ENCODE measurements at regions not wholly inside any gene's neighbourhood (a gene's known extent, or its start where the extent isn't known, plus 50 kb on each side); places are given as distances from the start of the nearest gene placed in this dataset.
A peak's percentile ranks its signal among the peaks of the same experiment; 100 is the strongest.
"Not testable (repeated sequence)": the region's sequence is repeated elsewhere in the genome, so short reads cannot be mapped to it uniquely, and the experiment has no call there.

DNA sequence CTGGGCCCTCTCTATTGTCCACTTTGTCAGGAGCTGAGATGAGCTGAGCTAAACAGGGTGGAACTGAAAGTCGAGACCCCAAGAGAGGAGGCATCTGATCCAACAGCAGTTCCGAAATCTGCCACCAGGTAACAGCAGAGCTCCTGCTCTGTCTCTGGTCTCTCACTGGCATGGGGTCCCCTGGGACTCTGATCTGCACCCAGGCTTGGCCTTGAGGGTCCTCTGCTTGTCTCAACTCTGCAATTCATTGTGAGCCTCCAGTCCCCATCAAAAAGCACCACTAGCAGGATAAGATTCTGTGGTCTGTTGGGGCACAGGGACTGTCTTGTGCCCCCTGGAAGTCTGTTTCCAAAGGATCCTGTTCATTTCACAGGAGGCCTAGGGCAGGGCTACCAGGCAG is 62.5 kb upstream of the TOP1 start:
- Mint-ChIP-seq H3K4me3 (no peak overlapping the region), H3K27me3 (peaks cover 27% of the 10 kb centered on the region), H3K27ac (no peak overlapping the region), H3K9me3 (peaks cover 0 to 2% (median 0%) of the 10 kb centered on the region in 7 donors), H3K4me1 (peaks cover 7 to 25% (median 14%) of the 10 kb centered on the region in 4 donors), H3K36me3 (no peaks in the 10 kb centered on the region)
- DNase-seq (no peak), ATAC-seq (ENCODE audit: low read depth in 2 of 2) (no peak)
- Histone ChIP-seq H3K27me3 (ENCODE audit: control insufficient read depth, insufficient read depth, low read length) (no peaks in the 10 kb centered on the region), H3K9me3 (ENCODE audit: control insufficient read depth in 2 of 2, low read length in 2 of 2) (no peaks in the 10 kb centered on the region), H3K36me3 (ENCODE audit: control insufficient read depth, insufficient read depth, low read length) (no peaks in the 10 kb centered on the region), H3K4me3 (ENCODE audit: low read depth, low read length) (no peak overlapping the region), H3K4me1 (ENCODE audit: control insufficient read depth, insufficient read depth, low read length, poor library complexity, severe bottlenecking) (peaks cover 8% of the 10 kb centered on the region), H3K27ac (ENCODE audit: insufficient read depth, low read length, poor library complexity, severe bottlenecking) (no peak overlapping the region)

DNA sequence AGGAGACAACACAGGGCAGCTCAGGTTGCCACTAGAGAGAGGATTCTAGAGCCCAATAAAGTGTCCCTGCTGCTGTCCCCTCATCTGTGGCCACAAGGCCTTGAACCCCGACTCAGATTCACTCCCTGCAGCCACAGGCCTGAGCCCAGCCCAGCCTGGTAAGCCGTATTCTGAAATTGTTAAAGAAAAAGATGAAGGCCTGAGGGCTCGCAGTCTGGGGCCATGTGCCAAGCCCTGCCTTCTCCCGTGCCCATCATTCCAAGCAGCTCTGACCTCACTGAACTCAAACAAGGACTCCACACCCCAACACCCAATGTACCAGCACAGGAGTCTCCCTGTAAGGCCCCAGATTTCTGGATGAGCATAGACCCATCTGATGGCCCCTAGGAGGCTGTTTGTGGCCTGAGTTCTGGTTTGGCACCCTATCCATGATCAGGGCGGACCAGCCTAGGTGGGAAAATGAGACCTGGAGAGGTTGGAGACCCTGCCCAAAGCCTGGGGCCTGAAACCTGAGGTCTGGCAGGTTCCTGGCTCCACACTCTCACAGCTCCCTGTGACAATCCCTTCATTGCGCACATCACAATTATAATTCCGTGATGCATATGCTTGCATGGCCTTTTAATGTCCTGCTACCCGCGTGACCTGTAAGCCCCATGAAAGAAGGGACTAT is 62.0 kb upstream of the TOP1 start:
- DNase-seq (no peak), ATAC-seq (ENCODE audit: low read depth in 2 of 2) (no peak)
- Histone ChIP-seq H3K36me3 (ENCODE audit: control insufficient read depth, insufficient read depth, low read length) (no peaks in the 10 kb centered on the region), H3K9me3 (ENCODE audit: control insufficient read depth in 2 of 2, low read length in 2 of 2) (no peaks in the 10 kb centered on the region), H3K4me1 (ENCODE audit: control insufficient read depth, insufficient read depth, low read length, poor library complexity, severe bottlenecking) (peaks cover 8% of the 10 kb centered on the region), H3K4me3 (ENCODE audit: low read depth, low read length) (no peak overlapping the region), H3K27me3 (ENCODE audit: control insufficient read depth, insufficient read depth, low read length) (no peaks in the 10 kb centered on the region), H3K27ac (ENCODE audit: insufficient read depth, low read length, poor library complexity, severe bottlenecking) (no peak overlapping the region)
- H3K36me3 Mint-ChIP-seq, result no peaks in the 10 kb centered on the region
- H3K9me3 Mint-ChIP-seq, result peaks cover 0 to 2% (median 0%) of the 10 kb centered on the region in 7 donors
- H3K27me3 Mint-ChIP-seq, result peaks cover 30% of the 10 kb centered on the region
- H3K4me3 Mint-ChIP-seq, result no peak overlapping the region
- H3K4me1 Mint-ChIP-seq, result peaks cover 7 to 23% (median 12%) of the 10 kb centered on the region in 4 donors
- H3K27ac Mint-ChIP-seq, result peak overlapping the region in 1 of 3 donors; percentile 11

DNA sequence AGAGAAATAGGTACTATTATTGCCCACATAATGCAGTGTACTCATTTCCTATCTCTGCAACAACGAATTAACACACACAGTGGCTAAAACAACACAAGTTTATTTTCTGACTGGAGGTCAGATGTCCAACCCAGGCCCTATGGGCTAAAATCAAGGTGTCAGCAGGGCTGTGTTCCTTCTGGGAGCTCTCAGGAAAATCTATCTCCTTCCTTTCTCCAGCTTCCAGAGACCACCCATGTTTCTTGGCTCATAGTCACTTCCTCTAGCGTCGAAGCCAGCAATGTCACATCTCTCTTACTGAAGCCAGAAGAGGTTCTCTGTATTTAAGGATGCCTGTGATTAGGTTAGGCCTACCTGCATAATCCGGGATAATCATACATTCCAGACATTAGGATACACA is 60.9 kb upstream of the TOP1 start:
- Histone ChIP-seq H3K27me3 (ENCODE audit: control insufficient read depth, insufficient read depth, low read length) (no peaks in the 10 kb centered on the region), H3K9me3 (ENCODE audit: control insufficient read depth in 2 of 2, low read length in 2 of 2) (no peaks in the 10 kb centered on the region), H3K27ac (ENCODE audit: insufficient read depth, low read length, poor library complexity, severe bottlenecking) (no peak overlapping the region), H3K36me3 (ENCODE audit: control insufficient read depth, insufficient read depth, low read length) (no peaks in the 10 kb centered on the region), H3K4me1 (ENCODE audit: control insufficient read depth, insufficient read depth, low read length, poor library complexity, severe bottlenecking) (peaks cover 7% of the 10 kb centered on the region), H3K4me3 (ENCODE audit: low read depth, low read length) (no peak overlapping the region)
- peaks cover 0 to 2% (median 0%) of the 10 kb centered on the region in 7 donors for H3K9me3 Mint-ChIP-seq
- DNase-seq, result no peak
- no peaks in the 10 kb centered on the region for H3K36me3 Mint-ChIP-seq
- no peak overlapping the region for H3K27ac Mint-ChIP-seq
- H3K4me3 Mint-ChIP-seq, result peak overlapping the region in 1 of 4 donors; percentile 58
- H3K4me1 Mint-ChIP-seq, result peaks cover 2 to 17% (median 11%) of the 10 kb centered on the region in 4 donors
- no peak for ATAC-seq (ENCODE audit: low read depth in 2 of 2)
- peaks cover 38% of the 10 kb centered on the region for H3K27me3 Mint-ChIP-seq

DNA sequence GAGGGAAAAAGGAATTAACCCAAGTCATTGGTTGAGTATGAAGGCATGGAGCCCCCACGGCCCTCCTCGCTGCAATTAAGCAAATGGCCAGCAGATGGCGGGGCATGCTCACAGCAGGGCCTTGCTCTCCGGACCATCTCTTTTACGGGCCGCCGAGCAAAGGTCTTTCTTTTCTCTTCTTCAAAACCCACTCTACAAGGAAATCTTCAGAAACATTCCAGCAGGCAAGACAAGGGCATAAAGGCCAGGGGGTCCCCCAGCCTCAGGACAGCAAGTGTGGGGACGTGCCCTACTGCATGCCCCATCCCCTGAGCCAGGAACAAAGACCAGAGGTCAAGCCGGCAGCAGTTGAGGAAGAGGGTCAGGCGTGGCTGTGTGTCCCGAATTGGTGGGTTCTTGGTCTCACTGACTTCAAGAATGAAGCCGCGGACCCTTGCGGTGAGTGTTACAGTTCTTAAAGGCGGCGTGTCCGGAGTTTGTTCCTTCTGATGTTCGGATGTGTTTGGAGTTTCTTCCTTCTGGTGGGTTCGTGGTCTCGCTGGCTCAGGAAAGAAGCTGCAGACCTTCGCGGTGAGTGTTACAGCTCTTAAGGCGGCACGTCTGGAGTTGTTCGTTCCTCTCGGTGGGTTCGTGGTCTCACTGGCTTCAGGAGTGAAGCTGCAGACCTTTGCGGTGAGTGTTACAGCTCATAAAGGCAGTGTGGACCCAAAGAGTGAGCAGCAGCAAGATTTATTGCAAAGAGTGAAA is 59.6 kb upstream of the TOP1 start:
- H3K36me3 ChIP-seq (ENCODE audit: control insufficient read depth, insufficient read depth, low read length); H3K36me3 Mint-ChIP-seq; H3K4me1 ChIP-seq (ENCODE audit: control insufficient read depth, insufficient read depth, low read length, poor library complexity, severe bottlenecking); H3K9me3 Mint-ChIP-seq; H3K27ac ChIP-seq (ENCODE audit: insufficient read depth, low read length, poor library complexity, severe bottlenecking); H3K9me3 ChIP-seq (ENCODE audit: control insufficient read depth in 2 of 2, low read length in 2 of 2); H3K27me3 ChIP-seq (ENCODE audit: control insufficient read depth, insufficient read depth, low read length): not testable (repeated sequence)
- Mint-ChIP-seq H3K27me3 (peaks cover 42% of the 10 kb centered on the region), H3K27ac (peak overlapping the region in 1 of 3 donors; percentile 42), H3K4me1 (peaks cover 2 to 17% (median 9%) of the 10 kb centered on the region in 4 donors), H3K4me3 (peak overlapping the region; percentile 59 to 91 (median 84))
- H3K4me3 ChIP-seq (ENCODE audit: low read depth, low read length), result peak overlapping the region; percentile 71
- DNase-seq, result peak; percentile 74 to 83 (median 80)
- ATAC-seq (ENCODE audit: low read depth in 2 of 2), result peak; percentile 81 to 82

DNA sequence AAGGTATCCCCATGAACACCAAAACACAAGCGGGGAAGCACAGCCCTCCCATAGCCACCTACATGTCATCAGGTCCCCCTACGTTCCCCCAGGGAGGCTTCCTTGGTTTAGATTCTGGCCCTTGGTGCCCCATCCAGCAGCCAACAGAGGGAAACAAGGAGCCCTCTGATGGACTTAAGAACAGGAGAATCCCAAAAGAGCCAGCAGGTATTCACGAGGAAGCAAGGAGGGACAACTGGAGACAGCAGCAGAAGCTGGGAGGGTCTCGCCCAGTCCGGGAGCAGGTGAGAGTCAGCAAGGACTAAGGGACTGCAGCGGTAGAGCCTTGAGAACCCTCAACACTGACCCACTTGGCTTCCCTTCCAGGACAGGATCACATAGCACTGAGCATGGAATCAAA is 58.4 kb upstream of the TOP1 start:
- ATAC-seq (ENCODE audit: low read depth in 2 of 2), result no peak
- Histone ChIP-seq H3K27me3 (ENCODE audit: control insufficient read depth, insufficient read depth, low read length) (peaks cover 3% of the 10 kb centered on the region), H3K4me3 (ENCODE audit: low read depth, low read length) (no peak overlapping the region), H3K27ac (ENCODE audit: insufficient read depth, low read length, poor library complexity, severe bottlenecking) (no peak overlapping the region), H3K9me3 (ENCODE audit: control insufficient read depth in 2 of 2, low read length in 2 of 2) (no peaks in the 10 kb centered on the region), H3K36me3 (ENCODE audit: control insufficient read depth, insufficient read depth, low read length) (no peaks in the 10 kb centered on the region), H3K4me1 (ENCODE audit: control insufficient read depth, insufficient read depth, low read length, poor library complexity, severe bottlenecking) (peaks cover 4% of the 10 kb centered on the region)
- Mint-ChIP-seq H3K36me3 (no peaks in the 10 kb centered on the region), H3K27me3 (peaks cover 52% of the 10 kb centered on the region), H3K4me3 (no peak overlapping the region), H3K4me1 (peaks cover 2 to 17% (median 9%) of the 10 kb centered on the region in 4 donors), H3K9me3 (peaks cover 0 to 2% (median 0%) of the 10 kb centered on the region in 7 donors), H3K27ac (no peak overlapping the region)
- no peak for DNase-seq

DNA sequence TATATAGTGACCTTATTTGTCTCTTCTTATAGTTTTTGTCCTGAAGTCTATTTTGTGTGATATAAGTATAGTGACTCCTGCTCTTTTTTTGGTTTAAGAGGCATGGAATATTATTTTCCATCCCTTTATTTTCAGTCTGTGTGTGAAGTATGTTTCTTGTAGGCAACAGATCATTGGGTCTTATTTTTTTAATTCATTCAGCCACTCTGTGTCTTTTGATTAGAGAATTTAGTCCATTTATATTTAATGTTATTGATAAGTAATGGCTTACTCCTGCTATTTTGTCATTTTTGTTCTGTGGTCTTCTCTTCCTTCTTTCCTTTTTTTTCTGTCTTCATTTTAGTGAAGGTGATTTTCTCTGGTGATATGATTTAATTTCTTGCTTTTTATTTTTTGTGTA is 51.4 kb upstream of the TOP1 start:
- Histone ChIP-seq H3K27me3 (ENCODE audit: control insufficient read depth, insufficient read depth, low read length) (peaks cover 9% of the 10 kb centered on the region), H3K36me3 (ENCODE audit: control insufficient read depth, insufficient read depth, low read length) (no peaks in the 10 kb centered on the region), H3K27ac (ENCODE audit: insufficient read depth, low read length, poor library complexity, severe bottlenecking) (no peak overlapping the region), H3K9me3 (ENCODE audit: control insufficient read depth in 2 of 2, low read length in 2 of 2) (peaks cover 14 to 15% of the 10 kb centered on the region in 2 experiments), H3K4me3 (ENCODE audit: low read depth, low read length) (no peak overlapping the region), H3K4me1 (ENCODE audit: control insufficient read depth, insufficient read depth, low read length, poor library complexity, severe bottlenecking) (no peaks in the 10 kb centered on the region)
- Mint-ChIP-seq H3K27me3 (peaks cover 67% of the 10 kb centered on the region), H3K4me1 (no peaks in the 10 kb centered on the region), H3K27ac (no peak overlapping the region), H3K4me3 (no peak overlapping the region), H3K9me3 (peaks cover 2 to 20% (median 10%) of the 10 kb centered on the region in 7 donors), H3K36me3 (no peaks in the 10 kb centered on the region)
- DNase-seq, result no peak
- no peak for ATAC-seq (ENCODE audit: low read depth in 2 of 2)

DNA sequence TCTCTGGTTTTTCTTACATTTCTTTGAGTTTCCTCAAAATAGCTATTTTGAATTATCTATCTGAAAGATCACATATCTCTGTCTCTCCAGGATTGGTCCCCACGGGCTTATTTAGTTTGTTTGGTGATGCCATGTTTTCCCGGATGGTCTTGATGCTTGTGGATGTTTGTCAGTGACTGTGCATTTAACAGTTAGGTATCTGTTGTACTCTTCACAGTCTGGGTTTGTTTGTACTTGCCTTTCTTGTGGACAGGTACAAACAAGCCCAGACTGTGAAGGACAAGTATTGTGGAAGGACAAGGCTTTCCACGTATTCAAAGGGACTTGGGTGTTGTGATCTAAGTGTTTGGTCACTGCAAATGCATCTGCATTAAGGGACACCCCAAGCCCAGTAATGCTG is 49.9 kb upstream of the TOP1 start:
- Histone ChIP-seq H3K4me1 (ENCODE audit: control insufficient read depth, insufficient read depth, low read length, poor library complexity, severe bottlenecking) (no peaks in the 10 kb centered on the region), H3K27ac (ENCODE audit: insufficient read depth, low read length, poor library complexity, severe bottlenecking) (no peak overlapping the region), H3K4me3 (ENCODE audit: low read depth, low read length) (no peak overlapping the region), H3K36me3 (ENCODE audit: control insufficient read depth, insufficient read depth, low read length) (no peaks in the 10 kb centered on the region), H3K9me3 (ENCODE audit: control insufficient read depth in 2 of 2, low read length in 2 of 2) (peaks cover 14 to 15% of the 10 kb centered on the region in 2 experiments), H3K27me3 (ENCODE audit: control insufficient read depth, insufficient read depth, low read length) (peaks cover 9% of the 10 kb centered on the region)
- no peak for DNase-seq
- H3K27ac Mint-ChIP-seq, result no peak overlapping the region
- H3K4me1 Mint-ChIP-seq, result no peaks in the 10 kb centered on the region
- no peak overlapping the region for H3K4me3 Mint-ChIP-seq
- peaks cover 2 to 20% (median 10%) of the 10 kb centered on the region in 7 donors for H3K9me3 Mint-ChIP-seq
- no peaks in the 10 kb centered on the region for H3K36me3 Mint-ChIP-seq
- H3K27me3 Mint-ChIP-seq, result peaks cover 57% of the 10 kb centered on the region
- no peak for ATAC-seq (ENCODE audit: low read depth in 2 of 2)

All from CD4-positive, CD25-positive, alpha-beta regulatory T cell (primary cell).